ENCODE measurements at regions not wholly inside any gene's neighbourhood (a gene's known extent, or its start where the extent isn't known, plus 50 kb on each side); places are given as distances from the start of the nearest gene placed in this dataset.

- no peaks in the 10 kb centered on the region for H3K36me3 ChIP-seq (replicated peaks in 1 of 2; ENCODE audit: control insufficient read depth in 2 of 2, insufficient read depth in 2 of 2, low read length in 2 of 2)
- H2BK12ac ChIP-seq (ENCODE audit: low read length) = no peak overlapping the region
- H3K27ac ChIP-seq (replicated peaks; ENCODE audit: low read length) = no peak overlapping the region
- H3K27me3 ChIP-seq (ENCODE audit: control insufficient read depth in 3 of 3, insufficient read depth in 3 of 3, low read depth in 1 of 3, low read length in 3 of 3) = no peaks in the 10 kb centered on the region
- H3K4me2 ChIP-seq (ENCODE audit: insufficient read depth, low read length, poor library complexity, severe bottlenecking) = no peak overlapping the region
- H3K9me3 ChIP-seq (replicated peaks in 1 of 2; ENCODE audit: control insufficient read depth in 2 of 2, insufficient read depth in 1 of 2, low read depth in 1 of 2, low read length in 2 of 2) = no peaks in the 10 kb centered on the region
- H3K14ac ChIP-seq (ENCODE audit: low read length) = no peak overlapping the region
- H3K79me1 ChIP-seq (ENCODE audit: low read depth, low read length) = no peaks in the 10 kb centered on the region
- DNase-seq (ENCODE audit: low spot score) = no peak
- H2AFZ ChIP-seq (ENCODE audit: low read length) = no peak overlapping the region
- H3K4me1 ChIP-seq (ENCODE audit: control insufficient read depth in 2 of 2, insufficient read depth in 1 of 2, low read depth in 1 of 2, low read length in 2 of 2) = peaks cover 1 to 5% of the 10 kb centered on the region in 2 donors
- H3K9ac ChIP-seq (ENCODE audit: low read depth, low read length, poor library complexity) = no peak overlapping the region
- no peak overlapping the region for H3K23ac ChIP-seq (ENCODE audit: low read depth, low read length, poor library complexity)
- no peak overlapping the region for H2AK5ac ChIP-seq (ENCODE audit: low read depth, low read length)
- no peak overlapping the region for H4K91ac ChIP-seq (ENCODE audit: low read depth, low read length, poor library complexity)
- no peak overlapping the region for H2BK120ac ChIP-seq (ENCODE audit: low read depth, low read length)
- H3K18ac ChIP-seq (ENCODE audit: low read length) = no peak overlapping the region
- H3K4me3 ChIP-seq (ENCODE audit: low read length in 2 of 2) = no peak overlapping the region
- H3K4ac ChIP-seq (ENCODE audit: low read length) = no peak overlapping the region
- H2BK15ac ChIP-seq (ENCODE audit: low read length) = no peak overlapping the region
- H2BK5ac ChIP-seq (ENCODE audit: low read length) = no peak overlapping the region
- no CpG with 5 or more reads among the region's 1 CpG for WGBS, 2 donors (ENCODE audit: extremely low coverage in 2 of 2, insufficient read length in 2 of 2, insufficient replicate concordance in 1 of 2)
- H4K8ac ChIP-seq (ENCODE audit: low read depth, low read length) = no peak overlapping the region
Observed at GRCh38 chr18:43663159-43663558, 385.9 kb upstream of the SYT4 start.

GRCh38 chr18:43664487-43665008, 387.3 kb upstream of the SYT4 start:
- Histone ChIP-seq H2BK120ac (ENCODE audit: low read depth, low read length) (no peak overlapping the region), H3K18ac (ENCODE audit: low read length) (no peak overlapping the region), H4K91ac (ENCODE audit: low read depth, low read length, poor library complexity) (no peak overlapping the region), H3K4ac (ENCODE audit: low read length) (no peak overlapping the region), H3K23ac (ENCODE audit: low read depth, low read length, poor library complexity) (no peak overlapping the region), H2BK5ac (ENCODE audit: low read length) (no peak overlapping the region), H2BK12ac (ENCODE audit: low read length) (no peak overlapping the region), H3K14ac (ENCODE audit: low read length) (no peak overlapping the region), H2BK15ac (ENCODE audit: low read length) (no peak overlapping the region), H3K4me2 (ENCODE audit: insufficient read depth, low read length, poor library complexity, severe bottlenecking) (no peak overlapping the region), H4K8ac (ENCODE audit: low read depth, low read length) (no peak overlapping the region), H3K27me3 (ENCODE audit: control insufficient read depth in 3 of 3, insufficient read depth in 3 of 3, low read depth in 1 of 3, low read length in 3 of 3) (no peaks in the 10 kb centered on the region), H3K9me3 (replicated peaks in 1 of 2; ENCODE audit: control insufficient read depth in 2 of 2, insufficient read depth in 1 of 2, low read depth in 1 of 2, low read length in 2 of 2) (no peaks in the 10 kb centered on the region), H2AFZ (ENCODE audit: low read length) (no peak overlapping the region), H3K4me1 (ENCODE audit: control insufficient read depth in 2 of 2, insufficient read depth in 1 of 2, low read depth in 1 of 2, low read length in 2 of 2) (peaks cover 1 to 5% of the 10 kb centered on the region in 2 donors), H3K9ac (ENCODE audit: low read depth, low read length, poor library complexity) (no peak overlapping the region), H3K4me3 (ENCODE audit: low read length in 2 of 2) (no peak overlapping the region), H3K79me1 (ENCODE audit: low read depth, low read length) (no peaks in the 10 kb centered on the region), H2AK5ac (ENCODE audit: low read depth, low read length) (no peak overlapping the region), H3K27ac (replicated peaks; ENCODE audit: low read length) (no peak overlapping the region), H3K36me3 (replicated peaks in 1 of 2; ENCODE audit: control insufficient read depth in 2 of 2, insufficient read depth in 2 of 2, low read length in 2 of 2) (no peaks in the 10 kb centered on the region)
- WGBS, 2 donors (ENCODE audit: extremely low coverage in 2 of 2, insufficient read length in 2 of 2, insufficient replicate concordance in 1 of 2) = 100% methylated on average over 1 to 2 of the region's 3 CpGs
- DNase-seq (ENCODE audit: low spot score) = no peak

GRCh38 chr18:43665105-43665788, 388.0 kb upstream of the SYT4 start:
- Histone ChIP-seq H3K27me3 (ENCODE audit: control insufficient read depth in 3 of 3, insufficient read depth in 3 of 3, low read depth in 1 of 3, low read length in 3 of 3) (no peaks in the 10 kb centered on the region), H2BK5ac (ENCODE audit: low read length) (no peak overlapping the region), H2AFZ (ENCODE audit: low read length) (no peak overlapping the region), H3K79me1 (ENCODE audit: low read depth, low read length) (no peaks in the 10 kb centered on the region), H3K27ac (replicated peaks; ENCODE audit: low read length) (no peak overlapping the region), H3K9ac (ENCODE audit: low read depth, low read length, poor library complexity) (no peak overlapping the region), H2BK120ac (ENCODE audit: low read depth, low read length) (no peak overlapping the region), H2AK5ac (ENCODE audit: low read depth, low read length) (no peak overlapping the region), H4K91ac (ENCODE audit: low read depth, low read length, poor library complexity) (no peak overlapping the region), H3K4me1 (ENCODE audit: control insufficient read depth in 2 of 2, insufficient read depth in 1 of 2, low read depth in 1 of 2, low read length in 2 of 2) (peaks cover 1 to 5% of the 10 kb centered on the region in 2 donors), H2BK12ac (ENCODE audit: low read length) (no peak overlapping the region), H3K4ac (ENCODE audit: low read length) (no peak overlapping the region), H3K23ac (ENCODE audit: low read depth, low read length, poor library complexity) (no peak overlapping the region), H2BK15ac (ENCODE audit: low read length) (no peak overlapping the region), H3K9me3 (replicated peaks in 1 of 2; ENCODE audit: control insufficient read depth in 2 of 2, insufficient read depth in 1 of 2, low read depth in 1 of 2, low read length in 2 of 2) (no peaks in the 10 kb centered on the region), H3K36me3 (replicated peaks in 1 of 2; ENCODE audit: control insufficient read depth in 2 of 2, insufficient read depth in 2 of 2, low read length in 2 of 2) (no peaks in the 10 kb centered on the region), H3K4me2 (ENCODE audit: insufficient read depth, low read length, poor library complexity, severe bottlenecking) (no peak overlapping the region), H4K8ac (ENCODE audit: low read depth, low read length) (no peak overlapping the region), H3K14ac (ENCODE audit: low read length) (no peak overlapping the region), H3K18ac (ENCODE audit: low read length) (no peak overlapping the region), H3K4me3 (ENCODE audit: low read length in 2 of 2) (no peak overlapping the region)
- DNase-seq (ENCODE audit: low spot score) = no peak
- no CpG with 5 or more reads among the region's 3 CpGs for WGBS, 2 donors (ENCODE audit: extremely low coverage in 2 of 2, insufficient read length in 2 of 2, insufficient replicate concordance in 1 of 2)

- Histone ChIP-seq H3K27me3 (ENCODE audit: control insufficient read depth in 3 of 3, insufficient read depth in 3 of 3, low read depth in 1 of 3, low read length in 3 of 3) (no peaks in the 10 kb centered on the region), H3K27ac (replicated peaks; ENCODE audit: low read length) (no peak overlapping the region), H4K8ac (ENCODE audit: low read depth, low read length) (no peak overlapping the region), H2BK12ac (ENCODE audit: low read length) (no peak overlapping the region), H4K91ac (ENCODE audit: low read depth, low read length, poor library complexity) (no peak overlapping the region), H3K9ac (ENCODE audit: low read depth, low read length, poor library complexity) (no peak overlapping the region), H2BK5ac (ENCODE audit: low read length) (no peak overlapping the region), H3K79me1 (ENCODE audit: low read depth, low read length) (no peaks in the 10 kb centered on the region), H3K36me3 (replicated peaks in 1 of 2; ENCODE audit: control insufficient read depth in 2 of 2, insufficient read depth in 2 of 2, low read length in 2 of 2) (no peaks in the 10 kb centered on the region), H3K4me2 (ENCODE audit: insufficient read depth, low read length, poor library complexity, severe bottlenecking) (no peak overlapping the region), H2BK120ac (ENCODE audit: low read depth, low read length) (no peak overlapping the region), H3K4me3 (ENCODE audit: low read length in 2 of 2) (no peak overlapping the region), H3K4me1 (ENCODE audit: control insufficient read depth in 2 of 2, insufficient read depth in 1 of 2, low read depth in 1 of 2, low read length in 2 of 2) (no peaks in the 10 kb centered on the region), H3K23ac (ENCODE audit: low read depth, low read length, poor library complexity) (no peak overlapping the region), H2AFZ (ENCODE audit: low read length) (no peak overlapping the region), H3K14ac (ENCODE audit: low read length) (no peak overlapping the region), H2BK15ac (ENCODE audit: low read length) (no peak overlapping the region), H2AK5ac (ENCODE audit: low read depth, low read length) (no peak overlapping the region), H3K9me3 (replicated peaks in 1 of 2; ENCODE audit: control insufficient read depth in 2 of 2, insufficient read depth in 1 of 2, low read depth in 1 of 2, low read length in 2 of 2) (no peaks in the 10 kb centered on the region), H3K18ac (ENCODE audit: low read length) (no peak overlapping the region), H3K4ac (ENCODE audit: low read length) (no peak overlapping the region)
- WGBS, 2 donors (ENCODE audit: extremely low coverage in 2 of 2, insufficient read length in 2 of 2, insufficient replicate concordance in 1 of 2) = no CpG with 5 or more reads among the region's 4 CpGs
- no peak for DNase-seq (ENCODE audit: low spot score)
Observed at GRCh38 chr18:43668866-43669265, 391.6 kb upstream of the SYT4 start.
